GM18909 (cell line): ENCODE measurements at regions not wholly inside any gene's neighbourhood (a gene's known extent, or its start where the extent isn't known, plus 50 kb on each side); places are given as distances from the start of the nearest gene placed in this dataset.

Experiments
- ATAC-seq: cut with Tn5 transposase; IDR thresholded peaks from one replicate; pipeline ENCODE4 v1.9.1; 2021; ENCODE audit warnings: mild to moderate bottlenecking; ENCODE audit not compliant: unreplicated experiment, poor library complexity

- no peak for ATAC-seq
Measured at GRCh38 chr9:116075191-116075590, 78.4 kb upstream of the PAPPA start.

- ATAC-seq, result no peak
Measured at GRCh38 chr9:116078640-116079039, 75.0 kb upstream of the PAPPA start.

- ATAC-seq, result no peak
Measured at GRCh38 chr9:116080561-116080960, 73.0 kb upstream of the PAPPA start.

- ATAC-seq, result no peak
Measured at GRCh38 chr9:116081435-116082115, 72.0 kb upstream of the PAPPA start.

GRCh38 chr9:116083837-116084236 is 69.8 kb upstream of the PAPPA start:
- no peak for ATAC-seq

- ATAC-seq, result no peak
Measured at GRCh38 chr9:116084497-116084896, 69.1 kb upstream of the PAPPA start.

GRCh38 chr9:116087246-116087645 is 66.3 kb upstream of the PAPPA start:
- ATAC-seq, result no peak

GRCh38 chr9:116087751-116088194 is 65.8 kb upstream of the PAPPA start:
- no peak for ATAC-seq

GRCh38 chr9:116088396-116088795 is 65.2 kb upstream of the PAPPA start:
- no peak for ATAC-seq

- no peak for ATAC-seq
Measured at GRCh38 chr9:116090030-116090770, 63.4 kb upstream of the PAPPA start.

GRCh38 chr9:116094846-116095245 is 58.7 kb upstream of the PAPPA start:
- no peak for ATAC-seq

- ATAC-seq, result no peak
Measured at GRCh38 chr9:116095403-116095802, 58.2 kb upstream of the PAPPA start.

GRCh38 chr9:116096046-116096445 is 57.5 kb upstream of the PAPPA start:
- no peak for ATAC-seq

GRCh38 chr9:116096853-116097252 is 56.7 kb upstream of the PAPPA start:
- no peak for ATAC-seq

- ATAC-seq, result no peak
Measured at GRCh38 chr9:116098476-116098875, 55.1 kb upstream of the PAPPA start.

GRCh38 chr9:116099821-116100220 is 53.8 kb upstream of the PAPPA start:
- ATAC-seq, result no peak

- ATAC-seq, result no peak
Measured at GRCh38 chr9:116100711-116101121, 52.9 kb upstream of the PAPPA start.

- no peak for ATAC-seq
Measured at GRCh38 chr9:116101516-116101915, 52.1 kb upstream of the PAPPA start.

GRCh38 chr9:116102596-116102995 is 51.0 kb upstream of the PAPPA start:
- ATAC-seq, result no peak
